ENCODE measurements at regions not wholly inside any gene's neighbourhood (a gene's known extent, or its start where the extent isn't known, plus 50 kb on each side); places are given as distances from the start of the nearest gene placed in this dataset.

GRCh38 chr3:14338898-14339458 lies 63.4 kb upstream of the SLC6A6 start:
- no peak for DNase-seq

GRCh38 chr3:14340960-14341708 lies 61.3 kb upstream of the SLC6A6 start:
- DNase-seq: no peak

- no peak for DNase-seq
These were observed 58.9 kb upstream of the SLC6A6 start for GRCh38 chr3:14343338-14344112.

GRCh38 chr3:14344351-14344750 lies 58.1 kb upstream of the SLC6A6 start:
- no peak for DNase-seq

- no peak for DNase-seq
These were observed 56.8 kb upstream of the SLC6A6 start for GRCh38 chr3:14345496-14346150.

GRCh38 chr3:14346191-14346590 lies 56.2 kb upstream of the SLC6A6 start:
- DNase-seq: no peak

GRCh38 chr3:14346642-14347041 lies 55.8 kb upstream of the SLC6A6 start:
- no peak for DNase-seq

GRCh38 chr3:14347110-14347509 lies 55.3 kb upstream of the SLC6A6 start:
- DNase-seq: no peak

GRCh38 chr3:14351617-14352001 lies 50.8 kb upstream of the SLC6A6 start:
- DNase-seq: no peak

GRCh38 chr3:14352002-14352627 lies 50.3 kb upstream of the SLC6A6 start:
- DNase-seq: no peak
